ENCODE measurements at regions not wholly inside any gene's neighbourhood (a gene's known extent, or its start where the extent isn't known, plus 50 kb on each side); places are given as distances from the start of the nearest gene placed in this dataset.

DNA sequence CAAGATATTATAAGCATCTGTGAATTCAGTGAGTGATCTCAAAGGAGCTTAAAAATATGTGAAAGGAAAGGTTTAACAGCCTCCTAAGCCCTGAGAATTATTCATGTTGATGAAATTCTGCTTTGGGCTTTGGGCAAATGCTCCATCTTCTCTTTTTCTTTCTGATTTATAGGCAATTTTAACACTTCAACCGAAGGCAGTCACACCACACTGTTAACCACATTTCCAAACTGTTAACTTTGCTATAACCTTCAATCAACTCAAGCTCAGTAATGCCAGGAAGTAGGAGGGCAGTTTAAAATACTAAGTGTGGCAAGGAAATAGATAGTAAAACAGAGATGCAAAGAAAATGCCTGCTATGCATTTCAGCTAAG is 54.4 kb upstream of the NEK7 start:
- TF ChIP-seq CTCF (conservative IDR thresholded peaks at IDR 0.05; ENCODE audit: low read depth, low read length), result no peak
- TF ChIP-seq EZH2 (IDR thresholded peaks at IDR 0.05; ENCODE audit: borderline replicate concordance, low read depth, low read length, poor library complexity, severe bottlenecking), result no peak
